ENCODE measurements at regions not wholly inside any gene's neighbourhood (a gene's known extent, or its start where the extent isn't known, plus 50 kb on each side); places are given as distances from the start of the nearest gene placed in this dataset.

- no peak for DNase-seq
These were observed 138.0 kb upstream of the EFNA5 start for GRCh38 chr5:107808671-107809137.

GRCh38 chr5:107807431-107807830 lies 136.7 kb upstream of the EFNA5 start:
- no peak for DNase-seq

GRCh38 chr5:107806705-107807104 lies 136.0 kb upstream of the EFNA5 start:
- DNase-seq: no peak

- no peak for DNase-seq
These were observed 135.5 kb upstream of the EFNA5 start for GRCh38 chr5:107806271-107806670.

- no peak for DNase-seq
These were observed 135.1 kb upstream of the EFNA5 start for GRCh38 chr5:107805824-107806223.

- no peak for DNase-seq
These were observed 134.4 kb upstream of the EFNA5 start for GRCh38 chr5:107805166-107805565.

- no peak for DNase-seq
These were observed 133.0 kb upstream of the EFNA5 start for GRCh38 chr5:107803728-107804127.

GRCh38 chr5:107801061-107801460 lies 130.3 kb upstream of the EFNA5 start:
- no peak for DNase-seq

- no peak for DNase-seq
These were observed 128.6 kb upstream of the EFNA5 start for GRCh38 chr5:107799306-107799705.

GRCh38 chr5:107796797-107797196 lies 126.1 kb upstream of the EFNA5 start:
- peak; percentile 6 for DNase-seq

GRCh38 chr5:107794741-107795140 lies 124.0 kb upstream of the EFNA5 start:
- no peak for DNase-seq

- no peak for DNase-seq
These were observed 122.2 kb upstream of the EFNA5 start for GRCh38 chr5:107792940-107793339.

GRCh38 chr5:107790671-107791070 lies 119.9 kb upstream of the EFNA5 start:
- no peak for DNase-seq

- DNase-seq: no peak
These were observed 115.7 kb upstream of the EFNA5 start for GRCh38 chr5:107786424-107786823.

- DNase-seq: peak; percentile 41
These were observed 112.8 kb upstream of the EFNA5 start for GRCh38 chr5:107783551-107783950.

GRCh38 chr5:107782561-107783169 lies 111.9 kb upstream of the EFNA5 start:
- DNase-seq: no peak

- no peak for DNase-seq
These were observed 110.7 kb upstream of the EFNA5 start for GRCh38 chr5:107781451-107781850.

- no peak for DNase-seq
These were observed 108.7 kb upstream of the EFNA5 start for GRCh38 chr5:107779437-107779836.

GRCh38 chr5:107778647-107779046 lies 107.9 kb upstream of the EFNA5 start:
- DNase-seq: no peak

GRCh38 chr5:107776922-107777740 lies 106.4 kb upstream of the EFNA5 start:
- no peak for DNase-seq

- no peak for DNase-seq
These were observed 105.8 kb upstream of the EFNA5 start for GRCh38 chr5:107776506-107776905.

GRCh38 chr5:107774316-107774715 lies 103.6 kb upstream of the EFNA5 start:
- no peak for DNase-seq

GRCh38 chr5:107773479-107773878 lies 102.7 kb upstream of the EFNA5 start:
- DNase-seq: no peak

Measured in OCI-M1 (cell line).